ENCODE measurements at regions not wholly inside any gene's neighbourhood (a gene's known extent, or its start where the extent isn't known, plus 50 kb on each side); places are given as distances from the start of the nearest gene placed in this dataset.

DNA sequence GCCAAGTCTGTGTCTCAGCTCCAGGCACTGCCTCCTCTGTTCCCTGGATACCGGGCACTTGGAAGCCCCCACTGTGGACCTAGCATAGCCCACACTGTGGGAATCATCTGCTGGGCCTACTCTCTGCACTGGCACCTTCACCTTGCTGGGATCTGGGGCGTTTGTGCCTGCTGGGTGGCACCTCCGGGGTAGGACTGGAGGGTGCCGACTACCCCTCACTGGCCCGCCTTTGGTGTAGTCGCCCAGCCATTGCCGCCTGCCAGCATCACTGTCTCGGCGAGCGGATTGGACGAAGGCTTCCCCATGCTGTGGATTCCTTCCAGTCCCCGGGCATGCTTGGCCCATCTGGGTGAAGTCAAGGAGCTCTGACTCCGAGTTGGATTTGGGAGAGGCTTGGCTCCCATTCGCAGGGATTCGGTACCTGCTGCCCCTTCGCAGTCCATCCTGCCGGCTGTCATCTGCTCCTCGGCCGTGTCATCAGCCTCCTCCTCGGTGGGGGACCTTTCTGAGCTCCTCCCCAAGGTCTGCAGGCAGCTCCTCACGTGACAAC lies 180.6 kb upstream of the HDAC4 start:
- FAIRE-seq = no peak
- no peaks in the 10 kb centered on the region for H3K4me1 ChIP-seq (ENCODE audit: control insufficient read depth, extremely low read depth, insufficient read depth, low read length)
- no peak overlapping the region for H3K9ac ChIP-seq (replicated peaks; ENCODE audit: extremely low read depth, insufficient read depth, low read length)
- H3K36me3 ChIP-seq (ENCODE audit: control insufficient read depth in 2 of 2, extremely low read depth in 1 of 2, insufficient read depth in 2 of 2, low read length in 2 of 2) = no peaks in the 10 kb centered on the region
- CTCF ChIA-PET = no interaction called here
- peaks cover 2% of the 10 kb centered on the region for H3K9me3 ChIP-seq (replicated peaks; ENCODE audit: control insufficient read depth, insufficient read depth, low read length)
- DNase-seq (ENCODE audit: low read depth, low spot score) = no peak
- no peaks in the 10 kb centered on the region for H4K20me1 ChIP-seq (replicated peaks; ENCODE audit: control insufficient read depth, extremely low read depth, insufficient read depth, low read length)
- POLR2A ChIA-PET = no interaction called here
- H2AFZ ChIP-seq (ENCODE audit: low read depth, low read length) = no peak overlapping the region
- no peaks in the 10 kb centered on the region for H3K27me3 ChIP-seq (ENCODE audit: control insufficient read depth in 2 of 2, insufficient read depth in 2 of 2, low read length in 2 of 2)
- no peak overlapping the region for H3K4me2 ChIP-seq (ENCODE audit: insufficient read depth, low read length)
- dilution Hi-C loops (cut with MboI; ENCODE audit: extremely low pct_ligation_motif_present, low sequenced_read_pairs) (no loop called here), intact Hi-C loops (cut with micrococcal nuclease) (no loop called here)
- H3K9me1 ChIP-seq (replicated peaks; ENCODE audit: control insufficient read depth, extremely low read depth, insufficient read depth, low read length) = no peaks in the 10 kb centered on the region
- H3K79me2 ChIP-seq (ENCODE audit: control insufficient read depth, insufficient read depth, low read length) = no peaks in the 10 kb centered on the region
- TF ChIP-seq FOS (IDR thresholded peaks at IDR 0.05; ENCODE audit: borderline replicate concordance, insufficient read depth, low read length) = no peak
- TF ChIP-seq, protein P1, sequence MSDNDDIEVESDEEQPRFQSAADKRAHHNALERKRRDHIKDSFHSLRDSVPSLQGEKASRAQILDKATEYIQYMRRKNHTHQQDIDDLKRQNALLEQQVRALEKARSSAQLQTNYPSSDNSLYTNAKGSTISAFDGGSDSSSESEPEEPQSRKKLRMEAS (IDR thresholded peaks at IDR 0.05; ENCODE audit: insufficient read depth, insufficient read length) = no peak
- TF ChIP-seq GATA2 (IDR thresholded peaks at IDR 0.05; ENCODE audit: insufficient read depth, insufficient read length, low read depth, low read length) = no peak
- TF ChIP-seq POLR2A (IDR thresholded peaks at IDR 0.05; ENCODE audit: low read depth, low read length) = no peak
- no peak for TF ChIP-seq JUN (IDR thresholded peaks at IDR 0.05; ENCODE audit: borderline replicate concordance, insufficient read depth, insufficient read length, low read depth)
- no peak for TF ChIP-seq EZH2 (IDR thresholded peaks at IDR 0.05; ENCODE audit: borderline replicate concordance, low read depth, low read length, severe bottlenecking)
- TF ChIP-seq POLR2AphosphoS5 (IDR thresholded peaks at IDR 0.05; ENCODE audit: insufficient read depth, low read depth, low read length) = no peak
- TF ChIP-seq, protein P2, sequence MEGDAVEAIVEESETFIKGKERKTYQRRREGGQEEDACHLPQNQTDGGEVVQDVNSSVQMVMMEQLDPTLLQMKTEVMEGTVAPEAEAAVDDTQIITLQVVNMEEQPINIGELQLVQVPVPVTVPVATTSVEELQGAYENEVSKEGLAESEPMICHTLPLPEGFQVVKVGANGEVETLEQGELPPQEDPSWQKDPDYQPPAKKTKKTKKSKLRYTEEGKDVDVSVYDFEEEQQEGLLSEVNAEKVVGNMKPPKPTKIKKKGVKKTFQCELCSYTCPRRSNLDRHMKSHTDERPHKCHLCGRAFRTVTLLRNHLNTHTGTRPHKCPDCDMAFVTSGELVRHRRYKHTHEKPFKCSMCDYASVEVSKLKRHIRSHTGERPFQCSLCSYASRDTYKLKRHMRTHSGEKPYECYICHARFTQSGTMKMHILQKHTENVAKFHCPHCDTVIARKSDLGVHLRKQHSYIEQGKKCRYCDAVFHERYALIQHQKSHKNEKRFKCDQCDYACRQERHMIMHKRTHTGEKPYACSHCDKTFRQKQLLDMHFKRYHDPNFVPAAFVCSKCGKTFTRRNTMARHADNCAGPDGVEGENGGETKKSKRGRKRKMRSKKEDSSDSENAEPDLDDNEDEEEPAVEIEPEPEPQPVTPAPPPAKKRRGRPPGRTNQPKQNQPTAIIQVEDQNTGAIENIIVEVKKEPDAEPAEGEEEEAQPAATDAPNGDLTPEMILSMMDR (IDR thresholded peaks at IDR 0.05; ENCODE audit: extremely low read depth in 1 of 2, insufficient read depth in 1 of 2, low read depth in 1 of 2, low read length in 2 of 2) = no peak
- TF ChIP-seq MYC (IDR thresholded peaks at IDR 0.05; ENCODE audit: low read depth, low read length) = no peak
- BruUV-seq (replicated peaks) = no TSS peak
- no peak overlapping the region for H3K4me3 ChIP-seq (replicated peaks in 1 of 3; ENCODE audit: insufficient read depth in 1 of 3, low read depth in 1 of 3, low read length in 3 of 3)
- no peak overlapping the region for H3K27ac ChIP-seq (ENCODE audit: insufficient read depth, low read depth, low read length)
